SK-N-MC (cell line): ENCODE measurements at regions not wholly inside any gene's neighbourhood (a gene's known extent, or its start where the extent isn't known, plus 50 kb on each side); places are given as distances from the start of the nearest gene placed in this dataset.

Source experiments
- DNase-seq: peaks from one replicate; pipeline ENCODE4 v3.0.0-alpha.2; 2011; ENCODE audit warnings: low read depth, low spot score
- H3K27ac ChIP-seq: fragments of 200-600 bp; sonication (generic); 2 replicates; pipeline ENCODE4 v1.5.1; 2016; ENCODE audit warnings: mixed run types
- H3K36me3 ChIP-seq: fragments of 200-600 bp; sonication (generic); 2 replicates; pipeline ENCODE4 v1.6.1; 2017; ENCODE audit warnings: antibody characterized with exemption, low read length, mixed read lengths; ENCODE audit not compliant: insufficient read depth
- H3K4me3 ChIP-seq: fragments of 200-600 bp; sonication (generic); 2 replicates; pipeline ENCODE4 v1.5.1; 2016
- H3K9ac ChIP-seq: fragments of 200-600 bp; sonication (generic); 2 replicates; pipeline ENCODE4 v1.8.0; 2017; ENCODE audit warnings: mixed run types, mixed read lengths; ENCODE audit not compliant: insufficient read length
- H3K9me3 ChIP-seq: fragments of 200-600 bp; sonication (generic); 2 replicates; pipeline ENCODE4 v1.6.1; 2017; ENCODE audit warnings: low read depth, mild to moderate bottlenecking, antibody characterized with exemption, low read length, moderate library complexity, mixed read lengths
- EZH2 ChIP-seq: fragments of 200-600 bp; sonication (generic); IDR thresholded peaks from one replicate; pipeline ENCODE4 v1.6.1; 2017; ENCODE audit warnings: antibody characterized with exemption
- FOXP2 ChIP-seq: optimal IDR thresholded peaks from 2 replicates; pipeline ENCODE3; 2011; ENCODE audit warnings: mild to moderate bottlenecking, moderate library complexity; ENCODE audit not compliant: insufficient read depth; ENCODE audit errors: extremely low read length, control extremely low read depth
- POLR2AphosphoS5 ChIP-seq: IDR thresholded peaks from 2 replicates; pipeline ENCODE4 v1.6.1; 2012; ENCODE audit warnings: mild to moderate bottlenecking, low read depth, low read length, borderline replicate concordance

GRCh38 chr2:40554665-40555294 lies 102.9 kb upstream of the SLC8A1 start:
- no peaks in the 10 kb centered on the region for H3K36me3 ChIP-seq
- no peak overlapping the region for H3K4me3 ChIP-seq
- no peak for TF ChIP-seq EZH2
- TF ChIP-seq POLR2AphosphoS5: no peak
- H3K27ac ChIP-seq: no peak overlapping the region
- no peak overlapping the region for H3K9ac ChIP-seq
- peak; percentile 5 for DNase-seq
- H3K9me3 ChIP-seq: no peaks in the 10 kb centered on the region

- Histone ChIP-seq H3K9me3 (no peaks in the 10 kb centered on the region), H3K9ac (no peak overlapping the region), H3K4me3 (no peak overlapping the region), H3K36me3 (no peaks in the 10 kb centered on the region), H3K27ac (no peak overlapping the region)
- TF ChIP-seq FOXP2 (no peak), EZH2 (no peak)
- DNase-seq: no peak
Measured at GRCh38 chr2:40556293-40556692, 104.4 kb upstream of the SLC8A1 start.

- Histone ChIP-seq H3K27ac (no peak overlapping the region), H3K36me3 (no peaks in the 10 kb centered on the region), H3K4me3 (no peak overlapping the region), H3K9me3 (no peaks in the 10 kb centered on the region), H3K9ac (no peak overlapping the region)
- TF ChIP-seq EZH2 (no peak), POLR2AphosphoS5 (no peak), FOXP2 (no peak)
- no peak for DNase-seq
Measured at GRCh38 chr2:40556739-40557138, 104.8 kb upstream of the SLC8A1 start.

- Histone ChIP-seq H3K9me3 (no peaks in the 10 kb centered on the region), H3K36me3 (no peaks in the 10 kb centered on the region), H3K4me3 (no peak overlapping the region), H3K9ac (no peak overlapping the region), H3K27ac (no peak overlapping the region)
- DNase-seq: no peak
- TF ChIP-seq POLR2AphosphoS5 (no peak), FOXP2 (no peak), EZH2 (no peak)
Measured at GRCh38 chr2:40558761-40559160, 106.9 kb upstream of the SLC8A1 start.

- H3K4me3 ChIP-seq: no peak overlapping the region
- TF ChIP-seq FOXP2: no peak
- TF ChIP-seq POLR2AphosphoS5: no peak
- TF ChIP-seq EZH2: no peak
- H3K9me3 ChIP-seq: no peaks in the 10 kb centered on the region
- H3K36me3 ChIP-seq: no peaks in the 10 kb centered on the region
- DNase-seq: no peak
- H3K9ac ChIP-seq: no peak overlapping the region
- no peak overlapping the region for H3K27ac ChIP-seq
Measured at GRCh38 chr2:40559175-40559574, 107.3 kb upstream of the SLC8A1 start.

GRCh38 chr2:40564184-40564583 lies 112.3 kb upstream of the SLC8A1 start:
- no peak overlapping the region for H3K9ac ChIP-seq
- no peaks in the 10 kb centered on the region for H3K9me3 ChIP-seq
- H3K36me3 ChIP-seq: no peaks in the 10 kb centered on the region
- TF ChIP-seq EZH2: no peak
- TF ChIP-seq FOXP2: no peak
- no peak for TF ChIP-seq POLR2AphosphoS5
- H3K27ac ChIP-seq: no peak overlapping the region
- DNase-seq: no peak
- no peak overlapping the region for H3K4me3 ChIP-seq

GRCh38 chr2:40579247-40579646 lies 127.4 kb upstream of the SLC8A1 start:
- TF ChIP-seq POLR2AphosphoS5 (no peak), EZH2 (no peak), FOXP2 (no peak)
- Histone ChIP-seq H3K9ac (no peak overlapping the region), H3K36me3 (no peaks in the 10 kb centered on the region), H3K4me3 (no peak overlapping the region), H3K27ac (no peak overlapping the region), H3K9me3 (no peaks in the 10 kb centered on the region)
- no peak for DNase-seq

- no peak for TF ChIP-seq EZH2
- no peak for TF ChIP-seq FOXP2
- TF ChIP-seq POLR2AphosphoS5: no peak
- no peak overlapping the region for H3K4me3 ChIP-seq
- DNase-seq: no peak
- H3K36me3 ChIP-seq: no peaks in the 10 kb centered on the region
- H3K9me3 ChIP-seq: no peaks in the 10 kb centered on the region
- H3K9ac ChIP-seq: no peak overlapping the region
- H3K27ac ChIP-seq: no peak overlapping the region
Measured at GRCh38 chr2:40584432-40584831, 132.5 kb upstream of the SLC8A1 start.

GRCh38 chr2:40591774-40592173 lies 139.9 kb upstream of the SLC8A1 start:
- H3K27ac ChIP-seq: no peak overlapping the region
- TF ChIP-seq EZH2 (no peak), FOXP2 (no peak), POLR2AphosphoS5 (no peak)
- no peak overlapping the region for H3K4me3 ChIP-seq
- H3K9me3 ChIP-seq: no peaks in the 10 kb centered on the region
- H3K9ac ChIP-seq: no peak overlapping the region
- no peaks in the 10 kb centered on the region for H3K36me3 ChIP-seq
- DNase-seq: no peak

GRCh38 chr2:40592218-40592617 lies 140.3 kb upstream of the SLC8A1 start:
- H3K9me3 ChIP-seq: no peaks in the 10 kb centered on the region
- no peaks in the 10 kb centered on the region for H3K36me3 ChIP-seq
- H3K27ac ChIP-seq: no peak overlapping the region
- no peak for TF ChIP-seq FOXP2
- TF ChIP-seq POLR2AphosphoS5: no peak
- TF ChIP-seq EZH2: no peak
- no peak for DNase-seq
- no peak overlapping the region for H3K9ac ChIP-seq
- H3K4me3 ChIP-seq: no peak overlapping the region
